Loucy (cell line): ENCODE measurements at regions not wholly inside any gene's neighbourhood (a gene's known extent, or its start where the extent isn't known, plus 50 kb on each side); places are given as distances from the start of the nearest gene placed in this dataset.

Experiments used
- CTCF ChIP-seq: fragments of 200-600 bp; sonication (generic); conservative IDR thresholded peaks from 2 replicates; pipeline ENCODE4 v1.5.1; 2014; ENCODE audit warnings: mild to moderate bottlenecking, antibody characterized with exemption, low read length
- EZH2phosphoT487 ChIP-seq: fragments of 200-600 bp; IDR thresholded peaks from 2 replicates; pipeline ENCODE4 v1.6.1; 2018; ENCODE audit warnings: antibody characterized with exemption, mild to moderate bottlenecking, moderate library complexity, borderline replicate concordance

GRCh38 chr2:138279871-138280270 lies 221.7 kb upstream of the SPOPL start:
- TF ChIP-seq CTCF (no peak), EZH2phosphoT487 (no peak)
